HG03439 (cell line): ENCODE measurements at regions not wholly inside any gene's neighbourhood (a gene's known extent, or its start where the extent isn't known, plus 50 kb on each side); places are given as distances from the start of the nearest gene placed in this dataset.

Experiments
- ATAC-seq: cut with Tn5 transposase; IDR thresholded peaks from one replicate; pipeline ENCODE4 v1.9.1; 2021; ENCODE audit warnings: mild to moderate bottlenecking, moderate library complexity; ENCODE audit not compliant: unreplicated experiment

GRCh38 chr1:80076469-80076868, 1069.9 kb upstream of the ADGRL4 start:
- no peak for ATAC-seq

GRCh38 chr1:80075351-80075750, 1068.8 kb upstream of the ADGRL4 start:
- no peak for ATAC-seq

- ATAC-seq: no peak
Measured at GRCh38 chr1:80072563-80072962, 1066.0 kb upstream of the ADGRL4 start.

- ATAC-seq: no peak
Measured at GRCh38 chr1:80066060-80066459, 1059.5 kb upstream of the ADGRL4 start.

DNA sequence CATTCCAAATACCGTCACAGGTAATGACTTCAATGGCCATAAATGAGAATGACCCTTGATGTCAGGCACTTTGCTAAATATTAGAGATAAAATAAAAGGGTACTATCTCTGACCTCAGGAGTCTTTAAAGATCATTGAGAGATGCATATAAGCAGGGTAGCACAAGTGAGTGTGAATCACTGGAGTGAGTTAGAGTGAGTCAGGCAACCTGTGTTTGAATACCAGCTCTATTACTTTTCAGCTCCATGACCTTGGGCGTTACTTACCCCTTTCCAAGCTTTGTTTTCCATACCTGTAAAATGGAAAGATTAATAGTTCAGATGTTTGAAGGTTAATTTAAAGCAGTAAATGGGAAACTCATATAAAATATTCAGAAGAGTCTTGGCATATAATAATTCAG, 1058.0 kb upstream of the ADGRL4 start:
- no peak for ATAC-seq

GRCh38 chr1:80059940-80060339, 1053.4 kb upstream of the ADGRL4 start:
- ATAC-seq: no peak

GRCh38 chr1:80056179-80056578, 1049.6 kb upstream of the ADGRL4 start:
- ATAC-seq: no peak

DNA sequence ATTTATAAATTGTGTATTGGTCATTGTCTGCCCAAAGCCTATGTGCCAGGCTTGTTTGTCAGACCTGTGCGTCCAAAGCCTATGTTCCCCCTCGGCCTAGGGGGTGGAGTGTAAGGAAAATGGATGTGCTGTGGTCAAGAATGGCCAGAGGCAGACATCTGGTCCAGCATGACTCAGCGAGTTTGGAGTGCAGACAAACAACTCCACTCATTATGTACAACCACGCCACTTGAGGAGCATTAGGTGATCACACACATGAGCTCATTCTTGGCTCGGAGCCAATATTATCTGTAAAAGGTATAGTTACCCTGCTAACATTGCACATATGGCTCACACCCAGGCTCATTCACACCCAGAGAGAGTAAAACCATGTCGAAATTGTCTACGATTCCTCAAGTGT, 1047.6 kb upstream of the ADGRL4 start:
- no peak for ATAC-seq

DNA sequence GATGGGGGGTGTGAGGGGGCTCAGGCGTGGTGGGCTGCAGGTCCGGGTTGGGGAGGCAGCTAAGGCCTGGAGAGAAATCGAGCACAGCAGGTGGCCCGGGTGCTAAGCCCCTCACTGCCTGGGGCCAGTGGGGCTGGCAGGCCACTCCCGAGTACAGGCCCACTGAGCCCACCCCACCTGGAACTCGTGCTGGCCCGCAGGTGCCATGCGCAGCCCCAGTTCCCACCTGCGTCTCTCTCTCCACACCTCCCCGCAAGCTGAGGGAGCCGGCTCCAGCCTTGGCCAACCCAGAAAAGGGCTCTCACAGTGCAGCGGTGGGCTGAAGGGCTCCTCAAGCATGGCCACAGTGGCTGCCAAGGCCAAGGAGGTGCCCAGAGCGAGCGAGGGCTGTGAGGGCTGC, 1047.1 kb upstream of the ADGRL4 start:
- ATAC-seq: no peak

DNA sequence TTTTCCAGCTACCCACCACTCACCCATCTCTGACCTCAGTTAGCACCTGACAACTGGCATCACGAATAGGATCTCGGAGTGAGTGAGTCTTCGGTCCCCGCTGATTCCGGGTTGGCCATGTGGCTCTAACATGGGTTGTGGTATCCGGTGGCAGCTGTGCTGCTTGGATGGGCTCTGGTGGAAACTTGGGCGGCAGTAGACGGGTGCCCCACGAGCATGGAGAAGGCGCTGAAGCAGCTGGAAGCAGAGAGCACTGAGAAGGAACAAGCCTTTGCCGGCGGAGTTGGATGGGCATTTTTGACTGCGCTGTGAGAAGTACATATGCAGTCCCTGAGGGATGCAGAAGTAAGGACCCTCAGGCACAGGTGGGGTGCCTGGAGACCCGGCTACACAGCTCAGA, 1044.0 kb upstream of the ADGRL4 start:
- ATAC-seq: no peak

DNA sequence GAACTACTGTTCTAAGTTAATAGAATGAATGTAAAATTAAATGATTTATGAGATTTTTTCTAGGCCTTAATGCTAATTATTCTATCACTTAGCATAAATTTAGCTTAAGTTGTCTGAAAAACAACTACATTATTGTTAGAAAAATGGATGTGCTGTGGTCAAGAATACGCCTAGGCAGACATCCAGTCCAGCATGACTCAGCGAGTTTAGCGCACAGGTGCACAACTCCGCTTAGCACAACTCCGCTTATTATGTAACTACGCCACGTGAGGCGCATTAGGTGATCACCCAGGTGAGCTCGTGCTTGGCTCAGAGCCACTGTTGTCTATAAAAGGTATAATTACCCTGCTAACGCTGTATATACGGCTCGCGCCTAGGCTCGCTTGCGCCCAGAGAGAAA, 1043.6 kb upstream of the ADGRL4 start:
- ATAC-seq: no peak

DNA sequence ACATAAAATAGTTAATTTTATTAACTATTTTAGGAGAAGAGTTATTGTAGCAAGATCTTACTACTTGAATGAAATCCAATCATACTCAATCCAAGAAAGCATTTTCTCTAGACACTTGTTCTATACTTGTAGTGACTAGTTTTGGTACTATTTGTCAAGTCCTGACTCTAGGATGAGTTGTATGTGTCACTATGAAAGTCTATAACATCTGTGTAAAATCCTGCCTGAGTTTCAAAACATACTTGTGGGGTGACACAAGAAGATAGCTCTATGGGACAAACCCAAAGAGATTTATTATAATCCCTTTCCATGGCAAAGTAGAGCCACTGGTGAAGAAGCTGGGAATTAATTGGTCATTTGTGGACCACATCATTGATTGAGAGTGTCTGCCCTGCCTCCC, 1042.2 kb upstream of the ADGRL4 start:
- ATAC-seq: no peak

- ATAC-seq: no peak
Measured at GRCh38 chr1:80047791-80048190, 1041.3 kb upstream of the ADGRL4 start.

- ATAC-seq: no peak
Measured at GRCh38 chr1:80044662-80045061, 1038.1 kb upstream of the ADGRL4 start.

GRCh38 chr1:80036690-80037432, 1030.3 kb upstream of the ADGRL4 start:
- no peak for ATAC-seq

- no peak for ATAC-seq
Measured at GRCh38 chr1:80023358-80023757, 1016.8 kb upstream of the ADGRL4 start.

DNA sequence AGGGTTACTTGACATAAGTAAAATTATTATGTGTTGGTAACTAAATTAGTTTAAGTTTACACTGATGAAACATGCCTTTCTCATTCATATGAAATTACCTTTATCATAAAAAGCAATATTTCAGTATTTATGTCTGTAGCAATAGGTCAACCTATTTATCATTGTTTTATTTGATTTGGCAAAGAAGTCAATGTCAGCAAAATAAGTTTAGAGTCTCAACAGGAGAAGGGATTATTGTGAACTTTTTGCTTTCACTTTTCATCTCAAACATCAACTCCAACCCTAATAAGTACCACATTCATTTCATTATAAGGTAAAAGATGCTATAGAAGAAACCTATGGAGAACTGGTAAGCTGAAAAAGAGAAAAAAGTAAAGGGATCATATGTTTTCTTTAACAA, 1015.4 kb upstream of the ADGRL4 start:
- no peak for ATAC-seq

GRCh38 chr1:80018348-80018747, 1011.8 kb upstream of the ADGRL4 start:
- ATAC-seq: no peak

GRCh38 chr1:80008934-80009333, 1002.4 kb upstream of the ADGRL4 start:
- no peak for ATAC-seq

GRCh38 chr1:80003250-80003649, 996.7 kb upstream of the ADGRL4 start:
- no peak for ATAC-seq

DNA sequence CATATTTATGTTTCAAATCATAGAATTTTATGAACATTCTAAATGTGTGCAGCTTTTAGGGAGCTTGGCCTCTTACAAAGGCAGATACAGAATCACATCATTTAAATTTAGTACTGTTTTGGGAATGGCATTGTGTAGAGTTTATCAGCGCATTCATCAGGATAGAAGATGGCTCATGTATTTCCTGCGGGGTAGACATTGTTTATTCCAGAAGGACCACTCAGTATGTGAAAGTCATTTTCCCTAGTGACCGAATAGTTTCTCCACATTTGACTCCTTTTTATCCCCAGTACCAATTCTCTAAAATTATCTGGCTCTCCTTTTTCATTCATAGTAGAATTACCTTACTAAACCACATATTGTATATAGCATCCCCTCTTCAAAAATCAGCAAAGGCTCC, 981.9 kb upstream of the ADGRL4 start:
- ATAC-seq: no peak

- ATAC-seq: no peak
Measured at GRCh38 chr1:79982211-79982610, 975.7 kb upstream of the ADGRL4 start.

DNA sequence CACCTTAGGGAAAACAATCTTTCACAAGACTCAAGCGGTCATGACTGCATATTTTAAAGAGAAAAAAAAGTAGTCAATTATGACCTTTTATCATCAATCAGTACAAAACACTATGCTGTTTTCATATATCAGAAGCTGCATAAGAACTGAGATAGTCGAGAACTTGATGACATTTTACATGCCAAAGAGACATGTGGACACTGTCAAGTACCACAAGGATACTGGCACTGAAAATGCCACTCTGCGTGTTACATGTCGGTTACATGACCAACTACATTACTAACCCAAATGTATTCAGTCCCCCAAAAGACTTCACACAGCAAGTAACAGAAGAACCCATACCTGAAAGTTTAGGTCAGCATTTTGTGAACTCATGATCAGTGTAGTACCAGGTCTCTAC, 975.0 kb upstream of the ADGRL4 start:
- no peak for ATAC-seq
